GM10266 (cell line): ENCODE measurements at regions not wholly inside any gene's neighbourhood (a gene's known extent, or its start where the extent isn't known, plus 50 kb on each side); places are given as distances from the start of the nearest gene placed in this dataset.

ENCODE experiments used
- DNase-seq: peaks from one replicate; pipeline ENCODE4 v3.0.0; 2012; ENCODE audit errors: extremely low spot score
- TF ChIP-seq, protein P1 (sequence below): IDR thresholded peaks from 2 replicates; pipeline ENCODE4 v1.5.1; 2012; ENCODE audit warnings: mild to moderate bottlenecking, low read depth; ENCODE audit not compliant: control insufficient read depth, insufficient read depth; ENCODE audit errors: missing control alignments

DNA sequence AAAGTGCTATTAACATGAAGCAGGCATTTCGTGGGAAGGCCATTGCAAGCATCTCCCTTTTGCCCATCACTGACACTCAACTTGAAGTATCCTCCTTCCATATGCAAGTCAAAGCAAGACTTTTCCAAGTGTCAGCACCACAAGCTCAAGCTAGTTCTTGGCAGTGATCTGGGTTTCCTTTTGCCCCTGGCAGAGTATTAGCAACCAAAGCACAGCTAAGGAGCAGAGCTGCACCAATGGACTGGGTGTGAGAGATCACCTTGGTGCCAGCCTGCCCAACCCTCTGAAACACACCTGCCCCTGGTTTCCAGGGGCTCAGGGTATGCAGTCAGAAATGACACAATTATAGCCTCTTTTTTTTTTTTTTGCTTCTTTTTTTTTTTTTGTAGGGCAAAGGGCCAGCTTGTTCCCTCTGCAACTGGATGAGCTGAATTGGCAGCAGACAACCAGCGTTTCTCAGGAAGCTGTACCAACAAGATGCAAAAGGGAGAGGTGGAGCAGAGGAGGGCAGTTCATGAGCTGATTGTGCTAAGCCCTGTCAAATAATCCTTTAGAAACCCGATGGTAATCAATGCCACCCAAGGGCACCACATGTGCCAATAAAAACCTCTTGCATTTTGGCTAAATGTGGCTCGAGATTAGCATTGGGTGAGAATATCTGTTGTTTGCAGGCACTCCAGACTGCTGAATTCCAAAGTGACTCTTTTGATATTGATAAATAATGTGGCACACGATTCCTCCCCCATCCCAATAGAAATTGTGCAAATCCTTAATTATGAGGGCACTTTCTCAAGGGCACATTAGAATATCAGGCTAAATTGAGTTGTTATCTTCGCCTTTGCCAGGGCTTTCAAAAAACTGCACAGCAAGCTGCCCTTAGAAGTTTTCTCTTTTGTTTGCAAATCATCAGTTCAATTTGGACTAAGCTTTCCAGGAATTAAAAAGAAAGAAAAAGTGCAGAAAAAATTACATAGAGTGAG, 192.4 kb downstream of the GAS1 start:
- no peak for DNase-seq
- TF ChIP-seq, protein P1, sequence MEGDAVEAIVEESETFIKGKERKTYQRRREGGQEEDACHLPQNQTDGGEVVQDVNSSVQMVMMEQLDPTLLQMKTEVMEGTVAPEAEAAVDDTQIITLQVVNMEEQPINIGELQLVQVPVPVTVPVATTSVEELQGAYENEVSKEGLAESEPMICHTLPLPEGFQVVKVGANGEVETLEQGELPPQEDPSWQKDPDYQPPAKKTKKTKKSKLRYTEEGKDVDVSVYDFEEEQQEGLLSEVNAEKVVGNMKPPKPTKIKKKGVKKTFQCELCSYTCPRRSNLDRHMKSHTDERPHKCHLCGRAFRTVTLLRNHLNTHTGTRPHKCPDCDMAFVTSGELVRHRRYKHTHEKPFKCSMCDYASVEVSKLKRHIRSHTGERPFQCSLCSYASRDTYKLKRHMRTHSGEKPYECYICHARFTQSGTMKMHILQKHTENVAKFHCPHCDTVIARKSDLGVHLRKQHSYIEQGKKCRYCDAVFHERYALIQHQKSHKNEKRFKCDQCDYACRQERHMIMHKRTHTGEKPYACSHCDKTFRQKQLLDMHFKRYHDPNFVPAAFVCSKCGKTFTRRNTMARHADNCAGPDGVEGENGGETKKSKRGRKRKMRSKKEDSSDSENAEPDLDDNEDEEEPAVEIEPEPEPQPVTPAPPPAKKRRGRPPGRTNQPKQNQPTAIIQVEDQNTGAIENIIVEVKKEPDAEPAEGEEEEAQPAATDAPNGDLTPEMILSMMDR = no peak

DNA sequence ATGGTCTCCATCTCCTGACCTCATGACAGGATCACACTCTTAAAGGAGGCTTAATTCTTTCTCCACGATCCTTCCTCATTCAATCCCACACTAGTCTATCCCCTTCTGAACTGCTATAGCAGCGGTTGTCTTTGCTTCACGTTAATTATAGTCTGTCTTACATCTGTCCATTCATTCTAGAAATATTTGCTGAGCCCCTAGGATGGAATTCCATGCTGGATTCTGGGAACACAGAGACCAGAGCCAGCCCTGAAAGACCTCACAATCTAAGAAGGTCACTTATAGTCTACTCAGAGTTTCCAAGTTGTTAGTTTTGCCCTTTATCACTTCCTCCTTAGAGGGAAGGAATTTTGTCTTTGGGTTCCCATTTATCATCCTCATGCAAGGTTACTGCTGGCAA, 193.5 kb downstream of the GAS1 start:
- TF ChIP-seq, protein P1 = no peak
- no peak for DNase-seq

DNA sequence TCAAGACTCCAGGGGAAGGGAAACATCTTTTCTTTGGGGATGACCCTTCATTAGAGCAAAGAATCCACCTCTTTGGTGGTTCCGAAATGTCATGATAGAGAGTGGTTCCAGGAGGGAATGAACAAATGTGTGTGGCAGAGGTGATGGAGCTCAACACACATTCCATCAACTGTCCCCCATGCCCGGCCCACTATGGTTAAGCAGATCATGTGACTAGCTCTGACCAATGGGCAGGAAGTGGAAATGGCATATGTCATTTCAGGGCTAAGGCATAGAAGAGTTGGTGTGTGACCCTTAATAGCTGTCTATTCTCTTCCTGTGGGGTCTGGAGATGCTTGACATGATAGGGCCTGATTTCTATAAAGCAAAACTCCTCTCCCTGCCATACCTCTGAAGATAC, 194.6 kb downstream of the GAS1 start:
- TF ChIP-seq, protein P1 = no peak
- no peak for DNase-seq

DNA sequence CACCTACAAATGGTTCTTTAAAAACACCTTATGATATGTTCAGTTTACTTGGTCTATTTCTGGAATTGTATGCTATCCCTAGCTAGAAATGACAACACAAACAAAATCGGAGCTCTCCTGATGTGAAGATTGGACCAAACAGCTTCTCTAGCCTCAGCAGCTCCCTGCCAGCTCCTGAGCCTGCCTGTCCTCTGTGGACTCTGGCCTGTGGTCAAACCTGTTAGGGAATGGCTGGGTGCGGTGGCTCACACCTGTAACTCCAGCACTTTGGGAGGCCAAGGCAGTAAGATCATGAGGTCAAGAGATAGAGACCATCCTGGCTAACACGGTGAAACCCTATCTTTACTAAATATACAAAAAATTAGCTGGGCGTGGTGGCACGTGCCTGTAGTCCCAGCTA, 195.3 kb downstream of the GAS1 start:
- TF ChIP-seq, protein P1 = no peak

DNA sequence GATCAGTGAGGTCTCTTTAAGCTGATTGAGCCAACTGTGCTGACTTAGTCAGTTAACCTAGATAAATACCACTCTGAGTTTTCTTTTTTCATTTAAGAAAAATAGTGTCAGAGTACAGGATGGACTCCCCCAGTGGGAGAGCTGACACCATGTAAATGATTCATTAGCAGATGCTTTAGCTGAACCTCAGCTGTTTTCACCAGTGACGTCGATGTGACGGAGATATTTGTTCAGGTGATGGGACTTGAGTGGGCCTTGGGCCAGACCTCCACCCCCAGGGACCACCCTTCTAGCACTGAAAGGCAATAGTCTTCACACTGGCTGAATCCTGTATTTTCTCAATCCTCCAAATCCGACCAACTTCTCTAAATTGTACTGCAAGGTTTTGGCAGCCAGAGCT, 196.1 kb downstream of the GAS1 start:
- TF ChIP-seq, protein P1 = no peak
- DNase-seq = no peak

More for the DNA sequence above, 195.3 kb downstream of the GAS1 start:
- DNase-seq = no peak

DNA sequence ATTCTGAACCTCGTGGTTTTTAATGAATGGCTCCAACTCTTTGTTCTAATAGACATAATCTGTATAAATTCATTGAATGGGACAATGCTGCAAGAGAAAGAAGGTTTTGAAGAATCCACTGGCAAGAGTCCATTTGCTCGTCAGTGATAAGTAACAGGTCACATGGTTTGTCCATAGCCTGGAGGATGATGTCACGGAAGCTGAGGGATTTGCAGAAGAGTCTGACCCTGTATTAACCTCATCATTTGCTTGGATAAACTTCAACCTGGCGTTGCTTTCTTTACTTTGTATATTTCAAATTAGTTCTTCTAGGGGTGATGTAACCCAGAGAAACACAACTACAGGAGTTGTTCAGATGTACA, 197.4 kb downstream of the GAS1 start:
- no peak for DNase-seq
- TF ChIP-seq, protein P1 = no peak
